HEK293 (cell line): ENCODE measurements at regions not wholly inside any gene's neighbourhood (a gene's known extent, or its start where the extent isn't known, plus 50 kb on each side); places are given as distances from the start of the nearest gene placed in this dataset.

Source experiments
- CTCF ChIA-PET: fragments of 350-600 bp; formaldehyde crosslinking; extraction: SDS; loops from one replicate; lab custom pipeline; 2021; ENCODE audit warnings: antibody characterized with exemption; lab: Yijun Ruan, JAX
- POLR2A ChIA-PET: fragments of 300-600 bp; formaldehyde crosslinking; extraction: SDS; loops from one replicate; lab custom pipeline; 2020; ENCODE audit warnings: antibody characterized with exemption, inconsistent platforms; lab: Yijun Ruan, JAX
- H3K27ac ChIP-seq: fragments of 200-500 bp; sonication (Bioruptor generic); 2 replicates; pipeline ENCODE4 v1.5.1; 2014; ENCODE audit warnings: low read depth, low read length, control low read depth, inconsistent platforms; ENCODE audit errors: extremely low read depth
- H3K36me3 ChIP-seq, 2 experiments: fragments of 200-500 bp in 1 of 2; sonication (Bioruptor generic) in 1 of 2; 1 replicate in 1 of 2; 2 replicates in 1 of 2; pipeline ENCODE4 v1.5.1; 2014 to 2017; ENCODE audit warnings: inconsistent platforms in 2 of 2, low read length in 2 of 2; ENCODE audit not compliant: control insufficient read depth in 2 of 2, insufficient read depth in 1 of 2
- H3K4me1 ChIP-seq: fragments of 200-500 bp; sonication (Bioruptor generic); 2 replicates; pipeline ENCODE4 v1.5.1; 2014; ENCODE audit warnings: mild to moderate bottlenecking, low read length, inconsistent platforms; ENCODE audit not compliant: control insufficient read depth, insufficient read depth
- H3K4me3 ChIP-seq: 2 replicates; pipeline ENCODE4 v1.5.1; 2011; ENCODE audit warnings: low read depth, mild to moderate bottlenecking, control low read depth, low read length, moderate library complexity
- H3K9me3 ChIP-seq: fragments of 200-500 bp; sonication (Bioruptor generic); 2 replicates; pipeline ENCODE4 v1.5.1; 2014; ENCODE audit warnings: low read depth, low read length, inconsistent platforms; ENCODE audit not compliant: control insufficient read depth, insufficient read depth
- GLI4 ChIP-seq: fragments of 450-650 bp; formaldehyde crosslinking; IDR thresholded peaks from 2 replicates; pipeline ENCODE4 v1.5.1; 2016; ENCODE audit warnings: missing biosample characterization, missing genetic modification characterization
- GLIS1 ChIP-seq: fragments of 450-650 bp; formaldehyde crosslinking; IDR thresholded peaks from 2 replicates; pipeline ENCODE4 v1.5.1; 2016; ENCODE audit warnings: missing biosample characterization, missing genetic modification characterization
- KLF17 ChIP-seq: fragments of 450-650 bp; formaldehyde crosslinking; IDR thresholded peaks from 2 replicates; pipeline ENCODE4 v1.5.1; 2016; ENCODE audit warnings: missing biosample characterization, missing genetic modification characterization
- MZF1 ChIP-seq: fragments of 450-650 bp; formaldehyde crosslinking; IDR thresholded peaks from 2 replicates; pipeline ENCODE4 v1.5.1; 2017; ENCODE audit warnings: missing biosample characterization, missing genetic modification characterization, borderline replicate concordance
- OSR2 ChIP-seq: fragments of 450-650 bp; formaldehyde crosslinking; IDR thresholded peaks from 2 replicates; pipeline ENCODE4 v1.5.1; 2016; ENCODE audit warnings: missing biosample characterization, missing genetic modification characterization
- RBAK ChIP-seq: fragments of 450-650 bp; formaldehyde crosslinking; IDR thresholded peaks from 2 replicates; pipeline ENCODE4 v1.5.1; 2016; ENCODE audit warnings: missing biosample characterization, missing genetic modification characterization
- ZBTB6 ChIP-seq: fragments of 450-650 bp; formaldehyde crosslinking; IDR thresholded peaks from 2 replicates; pipeline ENCODE4 v1.5.1; 2017; ENCODE audit warnings: missing biosample characterization, missing genetic modification characterization
- ZNF140 ChIP-seq: fragments of 450-650 bp; formaldehyde crosslinking; IDR thresholded peaks from 2 replicates; pipeline ENCODE4 v1.5.1; 2016; ENCODE audit warnings: missing biosample characterization, missing genetic modification characterization
- ZNF169 ChIP-seq: fragments of 450-650 bp; formaldehyde crosslinking; IDR thresholded peaks from 2 replicates; pipeline ENCODE4 v1.5.1; 2016; ENCODE audit warnings: missing biosample characterization, missing genetic modification characterization
- ZNF223 ChIP-seq: fragments of 450-650 bp; formaldehyde crosslinking; IDR thresholded peaks from 2 replicates; pipeline ENCODE4 v1.5.1; 2016; ENCODE audit warnings: missing biosample characterization, missing genetic modification characterization
- ZNF248 ChIP-seq: fragments of 450-650 bp; formaldehyde crosslinking; IDR thresholded peaks from 2 replicates; pipeline ENCODE4 v1.5.1; 2017; ENCODE audit warnings: missing biosample characterization, missing genetic modification characterization
- ZNF501 ChIP-seq: fragments of 450-650 bp; formaldehyde crosslinking; IDR thresholded peaks from 2 replicates; pipeline ENCODE4 v1.5.1; 2016; ENCODE audit warnings: missing biosample characterization, missing genetic modification characterization
- ZNF707 ChIP-seq: fragments of 450-650 bp; formaldehyde crosslinking; IDR thresholded peaks from 2 replicates; pipeline ENCODE4 v1.5.1; 2016; ENCODE audit warnings: missing biosample characterization, missing genetic modification characterization
- ZNF791 ChIP-seq: fragments of 450-650 bp; formaldehyde crosslinking; IDR thresholded peaks from 2 replicates; pipeline ENCODE4 v1.5.1; 2016; ENCODE audit warnings: missing biosample characterization, missing genetic modification characterization
- TF ChIP-seq, protein P1 (sequence below): fragments of 450-650 bp; formaldehyde crosslinking; IDR thresholded peaks from 2 replicates; pipeline ENCODE4 v1.5.1; 2016; ENCODE audit warnings: missing biosample characterization, missing genetic modification characterization, low read depth
- TF ChIP-seq, protein P2 (sequence below): fragments of 450-650 bp; formaldehyde crosslinking; conservative IDR thresholded peaks from 2 replicates; pipeline ENCODE4 v1.5.1; 2016; ENCODE audit warnings: low read depth, missing biosample characterization, missing genetic modification characterization
- TF ChIP-seq, protein P3 (sequence below): fragments of 450-650 bp; formaldehyde crosslinking; IDR thresholded peaks from 2 replicates; pipeline ENCODE4 v1.5.1; 2016; ENCODE audit warnings: missing biosample characterization, missing genetic modification characterization
- TF ChIP-seq, protein P4 (sequence below): fragments of 450-650 bp; formaldehyde crosslinking; IDR thresholded peaks from 2 replicates; pipeline ENCODE4 v1.5.1; 2017; ENCODE audit warnings: missing biosample characterization, mild to moderate bottlenecking, missing genetic modification characterization, moderate library complexity

GRCh38 chr5:29122306-29122705, 2071.2 kb upstream of the CDH6 start:
- no peaks in the 10 kb centered on the region for H3K36me3 ChIP-seq
- TF ChIP-seq, protein P1, sequence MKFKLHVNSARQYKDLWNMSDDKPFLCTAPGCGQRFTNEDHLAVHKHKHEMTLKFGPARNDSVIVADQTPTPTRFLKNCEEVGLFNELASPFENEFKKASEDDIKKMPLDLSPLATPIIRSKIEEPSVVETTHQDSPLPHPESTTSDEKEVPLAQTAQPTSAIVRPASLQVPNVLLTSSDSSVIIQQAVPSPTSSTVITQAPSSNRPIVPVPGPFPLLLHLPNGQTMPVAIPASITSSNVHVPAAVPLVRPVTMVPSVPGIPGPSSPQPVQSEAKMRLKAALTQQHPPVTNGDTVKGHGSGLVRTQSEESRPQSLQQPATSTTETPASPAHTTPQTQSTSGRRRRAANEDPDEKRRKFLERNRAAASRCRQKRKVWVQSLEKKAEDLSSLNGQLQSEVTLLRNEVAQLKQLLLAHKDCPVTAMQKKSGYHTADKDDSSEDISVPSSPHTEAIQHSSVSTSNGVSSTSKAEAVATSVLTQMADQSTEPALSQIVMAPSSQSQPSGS (tag by site-specific recombination): no peak
- TF ChIP-seq, protein P2, sequence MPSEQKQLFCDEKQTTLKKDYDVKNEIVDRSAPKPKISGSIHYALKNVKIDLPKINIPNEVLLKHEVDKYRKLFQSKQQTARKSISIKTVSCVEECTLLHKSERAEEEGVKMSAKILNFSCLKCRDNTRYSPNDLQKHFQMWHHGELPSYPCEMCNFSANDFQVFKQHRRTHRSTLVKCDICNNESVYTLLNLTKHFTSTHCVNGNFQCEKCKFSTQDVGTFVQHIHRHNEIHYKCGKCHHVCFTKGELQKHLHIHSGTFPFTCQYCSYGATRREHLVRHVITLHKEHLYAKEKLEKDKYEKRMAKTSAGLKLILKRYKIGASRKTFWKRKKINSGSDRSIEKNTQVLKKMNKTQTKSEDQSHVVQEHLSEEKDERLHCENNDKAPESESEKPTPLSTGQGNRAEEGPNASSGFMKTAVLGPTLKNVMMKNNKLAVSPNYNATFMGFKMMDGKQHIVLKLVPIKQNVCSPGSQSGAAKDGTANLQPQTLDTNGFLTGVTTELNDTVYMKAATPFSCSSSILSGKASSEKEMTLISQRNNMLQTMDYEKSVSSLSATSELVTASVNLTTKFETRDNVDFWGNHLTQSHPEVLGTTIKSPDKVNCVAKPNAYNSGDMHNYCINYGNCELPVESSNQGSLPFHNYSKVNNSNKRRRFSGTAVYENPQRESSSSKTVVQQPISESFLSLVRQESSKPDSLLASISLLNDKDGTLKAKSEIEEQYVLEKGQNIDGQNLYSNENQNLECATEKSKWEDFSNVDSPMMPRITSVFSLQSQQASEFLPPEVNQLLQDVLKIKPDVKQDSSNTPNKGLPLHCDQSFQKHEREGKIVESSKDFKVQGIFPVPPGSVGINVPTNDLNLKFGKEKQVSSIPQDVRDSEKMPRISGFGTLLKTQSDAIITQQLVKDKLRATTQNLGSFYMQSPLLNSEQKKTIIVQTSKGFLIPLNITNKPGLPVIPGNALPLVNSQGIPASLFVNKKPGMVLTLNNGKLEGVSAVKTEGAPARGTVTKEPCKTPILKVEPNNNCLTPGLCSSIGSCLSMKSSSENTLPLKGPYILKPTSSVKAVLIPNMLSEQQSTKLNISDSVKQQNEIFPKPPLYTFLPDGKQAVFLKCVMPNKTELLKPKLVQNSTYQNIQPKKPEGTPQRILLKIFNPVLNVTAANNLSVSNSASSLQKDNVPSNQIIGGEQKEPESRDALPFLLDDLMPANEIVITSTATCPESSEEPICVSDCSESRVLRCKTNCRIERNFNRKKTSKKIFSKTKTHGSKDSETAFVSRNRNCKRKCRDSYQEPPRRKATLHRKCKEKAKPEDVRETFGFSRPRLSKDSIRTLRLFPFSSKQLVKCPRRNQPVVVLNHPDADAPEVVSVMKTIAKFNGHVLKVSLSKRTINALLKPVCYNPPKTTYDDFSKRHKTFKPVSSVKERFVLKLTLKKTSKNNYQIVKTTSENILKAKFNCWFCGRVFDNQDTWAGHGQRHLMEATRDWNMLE (tag by site-specific recombination): no peak
- TF ChIP-seq, protein P3, sequence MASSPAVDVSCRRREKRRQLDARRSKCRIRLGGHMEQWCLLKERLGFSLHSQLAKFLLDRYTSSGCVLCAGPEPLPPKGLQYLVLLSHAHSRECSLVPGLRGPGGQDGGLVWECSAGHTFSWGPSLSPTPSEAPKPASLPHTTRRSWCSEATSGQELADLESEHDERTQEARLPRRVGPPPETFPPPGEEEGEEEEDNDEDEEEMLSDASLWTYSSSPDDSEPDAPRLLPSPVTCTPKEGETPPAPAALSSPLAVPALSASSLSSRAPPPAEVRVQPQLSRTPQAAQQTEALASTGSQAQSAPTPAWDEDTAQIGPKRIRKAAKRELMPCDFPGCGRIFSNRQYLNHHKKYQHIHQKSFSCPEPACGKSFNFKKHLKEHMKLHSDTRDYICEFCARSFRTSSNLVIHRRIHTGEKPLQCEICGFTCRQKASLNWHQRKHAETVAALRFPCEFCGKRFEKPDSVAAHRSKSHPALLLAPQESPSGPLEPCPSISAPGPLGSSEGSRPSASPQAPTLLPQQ: no peak
- TF ChIP-seq MZF1 (tag by site-specific recombination): no peak
- TF ChIP-seq ZNF501 (tag by site-specific recombination): no peak
- no peak for TF ChIP-seq ZBTB6
- no peak for TF ChIP-seq ZNF791 (tag by site-specific recombination)
- TF ChIP-seq KLF17 (tag by site-specific recombination): no peak
- no peak for TF ChIP-seq GLIS1
- TF ChIP-seq GLI4 (tag by site-specific recombination): no peak
- TF ChIP-seq ZNF169 (tag by site-specific recombination): no peak
- no peak for TF ChIP-seq ZNF140 (tag by site-specific recombination)
- TF ChIP-seq RBAK (tag by site-specific recombination): no peak
- TF ChIP-seq ZNF223: no peak
- TF ChIP-seq, protein P4, sequence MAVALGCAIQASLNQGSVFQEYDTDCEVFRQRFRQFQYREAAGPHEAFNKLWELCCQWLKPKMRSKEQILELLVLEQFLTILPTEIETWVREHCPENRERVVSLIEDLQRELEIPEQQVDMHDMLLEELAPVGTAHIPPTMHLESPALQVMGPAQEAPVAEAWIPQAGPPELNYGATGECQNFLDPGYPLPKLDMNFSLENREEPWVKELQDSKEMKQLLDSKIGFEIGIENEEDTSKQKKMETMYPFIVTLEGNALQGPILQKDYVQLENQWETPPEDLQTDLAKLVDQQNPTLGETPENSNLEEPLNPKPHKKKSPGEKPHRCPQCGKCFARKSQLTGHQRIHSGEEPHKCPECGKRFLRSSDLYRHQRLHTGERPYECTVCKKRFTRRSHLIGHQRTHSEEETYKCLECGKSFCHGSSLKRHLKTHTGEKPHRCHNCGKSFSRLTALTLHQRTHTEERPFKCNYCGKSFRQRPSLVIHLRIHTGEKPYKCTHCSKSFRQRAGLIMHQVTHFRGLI: no peak
- TF ChIP-seq ZNF248: no peak
- TF ChIP-seq OSR2 (tag by site-specific recombination): no peak
- no peak for TF ChIP-seq ZNF707 (tag by site-specific recombination)
- no peak overlapping the region for H3K4me3 ChIP-seq
- ChIA-PET POLR2A (no interaction called here), CTCF (no interaction called here)
- no peak overlapping the region for H3K27ac ChIP-seq
- H3K9me3 ChIP-seq: no peaks in the 10 kb centered on the region
- no peaks in the 10 kb centered on the region for H3K4me1 ChIP-seq
